Astrocyte (in vitro differentiated cells and primary cell): ENCODE measurements at regions not wholly inside any gene's neighbourhood (a gene's known extent, or its start where the extent isn't known, plus 50 kb on each side); places are given as distances from the start of the nearest gene placed in this dataset.
A peak's percentile ranks its signal among the peaks of the same experiment; 100 is the strongest.

Source experiments
- DNase-seq: peaks from one replicate; pipeline ENCODE4 v3.0.0-alpha.2; 2010; ENCODE audit warnings: low read depth
- FAIRE-seq: peaks from 2 replicates; lab custom pipeline; 2011; peaks lifted over from hg19 to GRCh38; lab: Jason Lieb, UNC
- H2AFZ ChIP-seq: 2 replicates; pipeline ENCODE4 v1.6.0; 2012; ENCODE audit warnings: low read depth, low read length, inconsistent platforms
- H3K27ac ChIP-seq: 2 replicates; pipeline ENCODE4 v1.5.1; 2011; ENCODE audit warnings: low read depth, low read length, inconsistent platforms
- H3K27me3 ChIP-seq: 2 replicates; pipeline ENCODE4 v1.6.0; 2011; ENCODE audit warnings: low read length, inconsistent platforms; ENCODE audit not compliant: insufficient read depth
- H3K36me3 ChIP-seq: 2 replicates; pipeline ENCODE4 v1.5.1; 2011; ENCODE audit warnings: low read length, inconsistent platforms; ENCODE audit not compliant: insufficient read depth
- H3K4me1 ChIP-seq: 2 replicates; pipeline ENCODE4 v1.5.1; 2011; ENCODE audit warnings: low read length, inconsistent platforms; ENCODE audit not compliant: insufficient read depth
- H3K4me2 ChIP-seq: 2 replicates; pipeline ENCODE4 v1.6.0; 2012; ENCODE audit warnings: low read length, inconsistent platforms
- H3K4me3 ChIP-seq: 2 replicates; pipeline ENCODE4 v1.5.1; 2011; ENCODE audit warnings: low read depth, mild to moderate bottlenecking, low read length, inconsistent platforms; ENCODE audit not compliant: insufficient read depth
- H3K79me2 ChIP-seq: 2 replicates; pipeline ENCODE4 v1.6.0; 2012; ENCODE audit warnings: mild to moderate bottlenecking, low read length, inconsistent platforms; ENCODE audit not compliant: insufficient read depth
- H3K9ac ChIP-seq: 2 replicates; pipeline ENCODE4 v1.6.0; 2012; ENCODE audit warnings: mild to moderate bottlenecking, low read length, inconsistent platforms
- H3K9me3 ChIP-seq: 2 replicates; pipeline ENCODE4 v1.5.1; 2012; ENCODE audit warnings: low read depth, mild to moderate bottlenecking, low read length, inconsistent platforms; ENCODE audit not compliant: insufficient read depth
- H4K20me1 ChIP-seq: 2 replicates; pipeline ENCODE4 v1.6.0; 2012; ENCODE audit warnings: low read length, inconsistent platforms; ENCODE audit not compliant: insufficient read depth
- H3K27ac Mint-ChIP-seq: one replicate; pipeline ENCODE4 v1.8.0; 2021; ENCODE audit warnings: mild to moderate bottlenecking, mixed read lengths; ENCODE audit not compliant: unreplicated experiment
- H3K27me3 Mint-ChIP-seq: one replicate; pipeline ENCODE4 v1.8.0; 2021; ENCODE audit warnings: low read depth, mixed read lengths; ENCODE audit not compliant: unreplicated experiment
- H3K36me3 Mint-ChIP-seq: one replicate; pipeline ENCODE4 v1.8.0; 2021; ENCODE audit warnings: low read depth, mixed read lengths; ENCODE audit not compliant: unreplicated experiment
- H3K4me1 Mint-ChIP-seq: one replicate; pipeline ENCODE4 v1.8.0; 2021; ENCODE audit warnings: low read depth, mixed read lengths; ENCODE audit not compliant: unreplicated experiment
- H3K4me3 Mint-ChIP-seq: one replicate; pipeline ENCODE4 v1.8.0; 2021; ENCODE audit warnings: mild to moderate bottlenecking, moderate library complexity, mixed read lengths; ENCODE audit not compliant: unreplicated experiment
- H3K9me3 Mint-ChIP-seq: one replicate; pipeline ENCODE4 v1.8.0; 2021; ENCODE audit warnings: mild to moderate bottlenecking, mixed read lengths; ENCODE audit not compliant: unreplicated experiment
- EZH2 ChIP-seq: IDR thresholded peaks from 2 replicates; pipeline ENCODE4 v1.6.1; 2012; ENCODE audit warnings: mild to moderate bottlenecking, low read length, inconsistent platforms; ENCODE audit not compliant: insufficient read depth
- TF ChIP-seq, protein P1 (sequence below): IDR thresholded peaks from 2 replicates; pipeline ENCODE4 v1.5.1; 2011; ENCODE audit warnings: low read depth, mild to moderate bottlenecking, inconsistent platforms, low read length, moderate library complexity; ENCODE audit not compliant: insufficient read depth

DNA sequence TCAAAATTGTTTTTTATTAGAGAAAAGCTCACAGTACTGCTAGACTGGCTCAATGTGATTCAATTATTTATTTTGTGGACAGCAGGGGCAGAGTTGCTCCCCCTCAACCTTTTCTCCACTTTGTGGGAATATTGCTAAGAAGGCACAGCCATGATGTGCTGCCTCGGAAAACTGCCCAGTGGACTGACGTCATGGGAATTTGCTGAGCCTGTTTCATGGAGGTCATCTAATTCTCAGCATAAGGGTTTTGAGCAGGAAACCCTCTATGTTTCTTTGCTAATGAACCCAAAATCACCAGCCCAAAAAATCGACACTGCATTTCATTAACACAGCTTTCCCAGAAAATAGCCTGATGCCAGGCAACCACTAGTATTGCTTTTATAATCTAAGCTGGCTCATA lies 228.8 kb upstream of the FAM3C start:
- Histone ChIP-seq H3K79me2 (no peaks in the 10 kb centered on the region), H3K4me2 (no peak overlapping the region), H2AFZ (no peak overlapping the region), H3K36me3 (no peaks in the 10 kb centered on the region), H3K4me1 (no peaks in the 10 kb centered on the region), H3K4me3 (no peak overlapping the region), H3K9me3 (no peaks in the 10 kb centered on the region), H3K9ac (no peak overlapping the region), H4K20me1 (no peaks in the 10 kb centered on the region), H3K27ac (no peak overlapping the region), H3K27me3 (no peaks in the 10 kb centered on the region)
- Mint-ChIP-seq H3K36me3 (no peaks in the 10 kb centered on the region), H3K4me3 (no peak overlapping the region), H3K27ac (no peak overlapping the region), H3K4me1 (no peaks in the 10 kb centered on the region), H3K27me3 (no peaks in the 10 kb centered on the region), H3K9me3 (no peaks in the 10 kb centered on the region)
- FAIRE-seq: no peak
- TF ChIP-seq, protein P1, sequence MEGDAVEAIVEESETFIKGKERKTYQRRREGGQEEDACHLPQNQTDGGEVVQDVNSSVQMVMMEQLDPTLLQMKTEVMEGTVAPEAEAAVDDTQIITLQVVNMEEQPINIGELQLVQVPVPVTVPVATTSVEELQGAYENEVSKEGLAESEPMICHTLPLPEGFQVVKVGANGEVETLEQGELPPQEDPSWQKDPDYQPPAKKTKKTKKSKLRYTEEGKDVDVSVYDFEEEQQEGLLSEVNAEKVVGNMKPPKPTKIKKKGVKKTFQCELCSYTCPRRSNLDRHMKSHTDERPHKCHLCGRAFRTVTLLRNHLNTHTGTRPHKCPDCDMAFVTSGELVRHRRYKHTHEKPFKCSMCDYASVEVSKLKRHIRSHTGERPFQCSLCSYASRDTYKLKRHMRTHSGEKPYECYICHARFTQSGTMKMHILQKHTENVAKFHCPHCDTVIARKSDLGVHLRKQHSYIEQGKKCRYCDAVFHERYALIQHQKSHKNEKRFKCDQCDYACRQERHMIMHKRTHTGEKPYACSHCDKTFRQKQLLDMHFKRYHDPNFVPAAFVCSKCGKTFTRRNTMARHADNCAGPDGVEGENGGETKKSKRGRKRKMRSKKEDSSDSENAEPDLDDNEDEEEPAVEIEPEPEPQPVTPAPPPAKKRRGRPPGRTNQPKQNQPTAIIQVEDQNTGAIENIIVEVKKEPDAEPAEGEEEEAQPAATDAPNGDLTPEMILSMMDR: no peak
- no peak for TF ChIP-seq EZH2
- DNase-seq: peak; percentile 29

DNA sequence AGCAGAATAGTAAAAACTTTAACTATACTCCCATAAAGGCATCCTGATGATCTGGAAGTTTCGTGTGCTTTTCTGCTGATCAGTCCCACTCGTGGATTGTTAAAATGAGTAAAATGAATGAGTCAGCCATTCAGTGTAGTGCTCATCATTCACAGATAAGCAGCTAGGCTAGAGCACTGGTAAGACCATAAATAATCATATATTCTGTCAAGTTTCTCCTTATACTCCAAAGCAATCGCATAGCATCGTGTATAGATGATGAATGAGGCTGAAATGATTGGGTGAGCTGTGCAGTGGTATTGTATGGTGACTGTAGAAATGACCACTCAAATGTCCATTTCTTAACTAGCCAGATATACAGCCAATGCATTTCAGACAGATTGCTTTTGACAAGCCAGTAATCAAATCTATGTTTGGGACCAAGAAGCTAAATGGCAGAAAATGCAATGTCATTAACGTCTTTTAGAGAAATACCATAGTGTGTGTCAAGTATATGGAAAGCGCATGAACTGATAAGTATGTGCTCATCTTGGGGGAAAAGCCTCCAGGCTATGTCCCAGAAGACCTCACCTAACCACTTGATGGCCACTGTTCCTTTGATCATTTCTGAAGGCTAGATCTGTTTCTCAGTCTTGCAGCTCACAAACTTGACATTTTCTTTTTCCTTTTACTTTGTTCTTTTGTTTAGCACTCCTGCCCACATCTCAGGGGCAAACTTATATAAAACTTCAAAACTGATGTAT lies 227.2 kb upstream of the FAM3C start:
- Histone ChIP-seq H3K4me2 (no peak overlapping the region), H2AFZ (no peak overlapping the region), H3K9me3 (no peaks in the 10 kb centered on the region), H3K27me3 (no peaks in the 10 kb centered on the region), H3K4me1 (no peaks in the 10 kb centered on the region), H4K20me1 (no peaks in the 10 kb centered on the region), H3K36me3 (no peaks in the 10 kb centered on the region), H3K79me2 (no peaks in the 10 kb centered on the region), H3K4me3 (no peak overlapping the region), H3K9ac (no peak overlapping the region), H3K27ac (no peak overlapping the region)
- Mint-ChIP-seq H3K27ac (no peak overlapping the region), H3K4me1 (no peaks in the 10 kb centered on the region), H3K4me3 (no peak overlapping the region), H3K27me3 (no peaks in the 10 kb centered on the region), H3K36me3 (no peaks in the 10 kb centered on the region), H3K9me3 (no peaks in the 10 kb centered on the region)
- FAIRE-seq: no peak
- TF ChIP-seq, protein P1: no peak
- no peak for TF ChIP-seq EZH2
- DNase-seq: no peak

DNA sequence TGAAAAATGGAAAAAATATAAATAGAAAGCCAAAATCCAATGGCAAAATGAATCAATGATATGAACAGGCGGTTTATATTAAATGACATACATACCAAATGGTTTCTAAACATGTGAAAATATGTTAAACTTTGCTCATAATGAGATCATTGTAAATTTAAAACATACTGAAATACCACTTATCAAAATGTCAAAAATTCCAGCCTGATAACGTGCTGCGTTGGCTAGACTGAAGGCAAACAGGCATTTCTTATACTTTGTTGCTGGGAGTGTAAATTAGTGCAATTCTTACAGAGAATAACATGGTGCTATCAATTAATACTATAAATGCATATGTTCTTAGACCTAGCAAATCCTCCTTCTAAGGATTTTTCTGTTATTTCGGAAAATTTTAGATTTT lies 225.8 kb upstream of the FAM3C start:
- no peaks in the 10 kb centered on the region for H3K9me3 ChIP-seq
- H3K4me1 Mint-ChIP-seq: no peaks in the 10 kb centered on the region
- TF ChIP-seq, protein P1: no peak
- TF ChIP-seq EZH2: no peak

More for the DNA sequence above, 225.8 kb upstream of the FAM3C start:
- Mint-ChIP-seq H3K36me3 (no peaks in the 10 kb centered on the region), H3K27ac (no peak overlapping the region), H3K27me3 (no peaks in the 10 kb centered on the region), H3K4me3 (no peak overlapping the region), H3K9me3 (no peaks in the 10 kb centered on the region)
- Histone ChIP-seq H3K79me2 (no peaks in the 10 kb centered on the region), H3K4me2 (no peak overlapping the region), H3K36me3 (no peaks in the 10 kb centered on the region), H4K20me1 (no peaks in the 10 kb centered on the region), H3K27ac (no peak overlapping the region), H2AFZ (no peak overlapping the region), H3K27me3 (no peaks in the 10 kb centered on the region), H3K9ac (no peak overlapping the region), H3K4me3 (no peak overlapping the region), H3K4me1 (no peaks in the 10 kb centered on the region)
- DNase-seq (no peak), FAIRE-seq (no peak)
